22Rv1 (cell line): ENCODE measurements at regions not wholly inside any gene's neighbourhood (a gene's known extent, or its start where the extent isn't known, plus 50 kb on each side); places are given as distances from the start of the nearest gene placed in this dataset.

ENCODE experiments used
- CTCF ChIP-seq: fragments of 450-650 bp; IDR thresholded peaks from 2 replicates; pipeline ENCODE4 v1.5.1; 2017; ENCODE audit warnings: mild to moderate bottlenecking
- ZFX ChIP-seq: fragments of 450-650 bp; IDR thresholded peaks from 2 replicates; pipeline ENCODE4 v1.6.1; 2017; ENCODE audit warnings: antibody characterized with exemption, borderline replicate concordance

DNA sequence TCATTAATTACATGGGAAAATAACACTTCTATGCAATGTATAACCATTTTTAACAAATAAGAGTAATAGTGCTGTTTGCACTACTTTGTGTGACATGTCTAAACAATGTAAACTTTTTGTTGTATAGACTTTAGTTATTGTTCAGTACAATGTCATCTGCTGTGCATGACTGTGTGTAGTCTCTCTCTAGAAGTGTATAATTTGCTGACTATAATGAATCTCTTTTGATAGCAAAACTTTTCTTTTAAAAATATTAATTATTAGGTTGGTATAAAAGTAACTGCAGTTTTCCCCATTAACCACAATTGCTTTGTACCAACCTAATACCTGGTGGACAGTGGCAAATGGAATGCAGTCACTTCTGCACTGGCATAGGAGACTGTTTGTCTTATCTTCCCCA lies 124.2 kb upstream of the SGK1 start:
- TF ChIP-seq CTCF (no peak), ZFX (no peak)
